ENCODE measurements at regions not wholly inside any gene's neighbourhood (a gene's known extent, or its start where the extent isn't known, plus 50 kb on each side); places are given as distances from the start of the nearest gene placed in this dataset.

DNA sequence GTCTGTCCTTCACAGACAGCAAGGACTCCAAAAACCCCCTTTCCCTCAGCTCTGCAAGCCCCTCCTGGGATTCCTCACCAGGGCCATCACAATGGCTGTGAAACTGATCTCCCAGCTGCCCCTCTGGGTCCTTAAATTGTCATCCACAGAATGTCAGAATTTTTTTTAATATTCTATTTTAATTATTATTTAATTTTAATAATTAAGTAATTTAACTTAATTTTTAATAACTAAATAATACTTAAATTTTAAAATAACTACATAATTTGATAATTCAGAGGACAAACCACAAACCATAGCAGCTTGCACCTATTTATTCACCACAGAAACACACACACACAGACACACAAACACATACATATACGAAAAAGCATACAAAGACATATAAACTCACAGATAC is 565.8 kb upstream of the COBL start:
- TF ChIP-seq ZNF501 (tag by site-specific recombination; IDR thresholded peaks at IDR 0.05) (no peak), MYNN (tag by site-specific recombination; IDR thresholded peaks at IDR 0.05; ENCODE audit: borderline replicate concordance) (no peak), ZNF423 (tag by site-specific recombination; IDR thresholded peaks at IDR 0.05) (no peak), KLF1 (tag by site-specific recombination; IDR thresholded peaks at IDR 0.05) (no peak)
- TF ChIP-seq, protein P1, sequence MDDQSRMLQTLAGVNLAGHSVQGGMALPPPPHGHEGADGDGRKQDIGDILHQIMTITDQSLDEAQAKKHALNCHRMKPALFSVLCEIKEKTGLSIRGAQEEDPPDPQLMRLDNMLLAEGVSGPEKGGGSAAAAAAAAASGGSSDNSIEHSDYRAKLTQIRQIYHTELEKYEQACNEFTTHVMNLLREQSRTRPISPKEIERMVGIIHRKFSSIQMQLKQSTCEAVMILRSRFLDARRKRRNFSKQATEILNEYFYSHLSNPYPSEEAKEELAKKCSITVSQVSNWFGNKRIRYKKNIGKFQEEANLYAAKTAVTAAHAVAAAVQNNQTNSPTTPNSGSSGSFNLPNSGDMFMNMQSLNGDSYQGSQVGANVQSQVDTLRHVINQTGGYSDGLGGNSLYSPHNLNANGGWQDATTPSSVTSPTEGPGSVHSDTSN (CRISPR knock-in tag; IDR thresholded peaks at IDR 0.05) = no peak
- TF ChIP-seq, protein P2, sequence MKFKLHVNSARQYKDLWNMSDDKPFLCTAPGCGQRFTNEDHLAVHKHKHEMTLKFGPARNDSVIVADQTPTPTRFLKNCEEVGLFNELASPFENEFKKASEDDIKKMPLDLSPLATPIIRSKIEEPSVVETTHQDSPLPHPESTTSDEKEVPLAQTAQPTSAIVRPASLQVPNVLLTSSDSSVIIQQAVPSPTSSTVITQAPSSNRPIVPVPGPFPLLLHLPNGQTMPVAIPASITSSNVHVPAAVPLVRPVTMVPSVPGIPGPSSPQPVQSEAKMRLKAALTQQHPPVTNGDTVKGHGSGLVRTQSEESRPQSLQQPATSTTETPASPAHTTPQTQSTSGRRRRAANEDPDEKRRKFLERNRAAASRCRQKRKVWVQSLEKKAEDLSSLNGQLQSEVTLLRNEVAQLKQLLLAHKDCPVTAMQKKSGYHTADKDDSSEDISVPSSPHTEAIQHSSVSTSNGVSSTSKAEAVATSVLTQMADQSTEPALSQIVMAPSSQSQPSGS (tag by site-specific recombination; IDR thresholded peaks at IDR 0.05; ENCODE audit: low read depth) = no peak
- TF ChIP-seq, protein P3, sequence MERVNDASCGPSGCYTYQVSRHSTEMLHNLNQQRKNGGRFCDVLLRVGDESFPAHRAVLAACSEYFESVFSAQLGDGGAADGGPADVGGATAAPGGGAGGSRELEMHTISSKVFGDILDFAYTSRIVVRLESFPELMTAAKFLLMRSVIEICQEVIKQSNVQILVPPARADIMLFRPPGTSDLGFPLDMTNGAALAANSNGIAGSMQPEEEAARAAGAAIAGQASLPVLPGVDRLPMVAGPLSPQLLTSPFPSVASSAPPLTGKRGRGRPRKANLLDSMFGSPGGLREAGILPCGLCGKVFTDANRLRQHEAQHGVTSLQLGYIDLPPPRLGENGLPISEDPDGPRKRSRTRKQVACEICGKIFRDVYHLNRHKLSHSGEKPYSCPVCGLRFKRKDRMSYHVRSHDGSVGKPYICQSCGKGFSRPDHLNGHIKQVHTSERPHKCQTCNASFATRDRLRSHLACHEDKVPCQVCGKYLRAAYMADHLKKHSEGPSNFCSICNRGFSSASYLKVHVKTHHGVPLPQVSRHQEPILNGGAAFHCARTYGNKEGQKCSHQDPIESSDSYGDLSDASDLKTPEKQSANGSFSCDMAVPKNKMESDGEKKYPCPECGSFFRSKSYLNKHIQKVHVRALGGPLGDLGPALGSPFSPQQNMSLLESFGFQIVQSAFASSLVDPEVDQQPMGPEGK (tag by site-specific recombination; IDR thresholded peaks at IDR 0.05) = no peak
- TF ChIP-seq, protein P4, sequence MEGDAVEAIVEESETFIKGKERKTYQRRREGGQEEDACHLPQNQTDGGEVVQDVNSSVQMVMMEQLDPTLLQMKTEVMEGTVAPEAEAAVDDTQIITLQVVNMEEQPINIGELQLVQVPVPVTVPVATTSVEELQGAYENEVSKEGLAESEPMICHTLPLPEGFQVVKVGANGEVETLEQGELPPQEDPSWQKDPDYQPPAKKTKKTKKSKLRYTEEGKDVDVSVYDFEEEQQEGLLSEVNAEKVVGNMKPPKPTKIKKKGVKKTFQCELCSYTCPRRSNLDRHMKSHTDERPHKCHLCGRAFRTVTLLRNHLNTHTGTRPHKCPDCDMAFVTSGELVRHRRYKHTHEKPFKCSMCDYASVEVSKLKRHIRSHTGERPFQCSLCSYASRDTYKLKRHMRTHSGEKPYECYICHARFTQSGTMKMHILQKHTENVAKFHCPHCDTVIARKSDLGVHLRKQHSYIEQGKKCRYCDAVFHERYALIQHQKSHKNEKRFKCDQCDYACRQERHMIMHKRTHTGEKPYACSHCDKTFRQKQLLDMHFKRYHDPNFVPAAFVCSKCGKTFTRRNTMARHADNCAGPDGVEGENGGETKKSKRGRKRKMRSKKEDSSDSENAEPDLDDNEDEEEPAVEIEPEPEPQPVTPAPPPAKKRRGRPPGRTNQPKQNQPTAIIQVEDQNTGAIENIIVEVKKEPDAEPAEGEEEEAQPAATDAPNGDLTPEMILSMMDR (tag by site-specific recombination; IDR thresholded peaks at IDR 0.05) = no peak
- TF ChIP-seq, protein P5, sequence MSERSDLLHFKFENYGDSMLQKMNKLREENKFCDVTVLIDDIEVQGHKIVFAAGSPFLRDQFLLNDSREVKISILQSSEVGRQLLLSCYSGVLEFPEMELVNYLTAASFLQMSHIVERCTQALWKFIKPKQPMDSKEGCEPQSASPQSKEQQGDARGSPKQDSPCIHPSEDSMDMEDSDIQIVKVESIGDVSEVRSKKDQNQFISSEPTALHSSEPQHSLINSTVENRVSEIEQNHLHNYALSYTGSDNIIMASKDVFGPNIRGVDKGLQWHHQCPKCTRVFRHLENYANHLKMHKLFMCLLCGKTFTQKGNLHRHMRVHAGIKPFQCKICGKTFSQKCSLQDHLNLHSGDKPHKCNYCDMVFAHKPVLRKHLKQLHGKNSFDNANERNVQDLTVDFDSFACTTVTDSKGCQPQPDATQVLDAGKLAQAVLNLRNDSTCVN (tag by site-specific recombination; optimal IDR thresholded peaks at IDR 0.05) = no peak

All from HEK293 (cell line).